Naive thymus-derived CD4-positive, alpha-beta T cell (primary cell): ENCODE measurements at regions not wholly inside any gene's neighbourhood (a gene's known extent, or its start where the extent isn't known, plus 50 kb on each side); places are given as distances from the start of the nearest gene placed in this dataset.
"Not testable (repeated sequence)": the region's sequence is repeated elsewhere in the genome, so short reads cannot be mapped to it uniquely, and the experiment has no call there.

ENCODE experiments used
- ATAC-seq: fragments of 150-1000 bp; cut with Tn5 transposase; 2 replicates; pipeline ENCODE4 v1.10.0; 2021; ENCODE audit warnings: mild to moderate bottlenecking, moderate library complexity
- CTCF ChIA-PET: fragments of 350-600 bp; sonication (Branson Sonifier 250); formaldehyde crosslinking; loops from one replicate; lab custom pipeline; 2021; ENCODE audit warnings: antibody characterized with exemption; lab: Charles Lee
- POLR2A ChIA-PET: fragments of 350-600 bp; sonication (Branson Sonifier 250); formaldehyde crosslinking; loops from one replicate; lab custom pipeline; 2021; ENCODE audit warnings: antibody characterized with exemption, inconsistent platforms; lab: Charles Lee
- DNase-seq, 9 donors: peaks; one replicate each; pipeline versions ENCODE4 v3.0.0 to v3.0.0-alpha.2; 2020 to 2022; ENCODE audit warnings: mixed read lengths in 1 of 9
- H3K27ac ChIP-seq: one replicate; pipeline ENCODE4 v1.7.0; 2013; ENCODE audit warnings: mild to moderate bottlenecking, low read depth, low read length, moderate library complexity
- H3K27me3 ChIP-seq, 2 donors: one replicate each; pipeline ENCODE4 v1.7.0; 2013; ENCODE audit warnings: low read length in 2 of 2, mild to moderate bottlenecking in 2 of 2, moderate library complexity in 2 of 2; ENCODE audit not compliant: control insufficient read depth in 2 of 2, insufficient read depth in 2 of 2
- H3K36me3 ChIP-seq, 3 experiments: 1 replicate in 2 of 3; 2 replicates in 1 of 3; pipeline ENCODE4 v1.7.0; 2013; ENCODE audit warnings: low read length in 3 of 3, mild to moderate bottlenecking in 3 of 3, moderate library complexity in 1 of 3; ENCODE audit not compliant: insufficient read depth in 3 of 3, control insufficient read depth in 2 of 3
- H3K4me1 ChIP-seq, 2 donors: one replicate each; pipeline ENCODE4 v1.7.0; 2013; ENCODE audit warnings: low read length in 2 of 2, mild to moderate bottlenecking in 2 of 2, moderate library complexity in 1 of 2; ENCODE audit not compliant: control insufficient read depth in 2 of 2, insufficient read depth in 2 of 2
- H3K4me3 ChIP-seq: 2 replicates; pipeline ENCODE4 v1.7.0; 2013; ENCODE audit warnings: mild to moderate bottlenecking, low read length
- H3K9me3 ChIP-seq, 3 experiments: 1 replicate in 2 of 3; 2 replicates in 1 of 3; pipeline ENCODE4 v1.7.0; 2013; ENCODE audit warnings: low read length in 3 of 3; ENCODE audit not compliant: control insufficient read depth in 2 of 3
- H3K27ac Mint-ChIP-seq, 9 donors: one replicate each; pipeline ENCODE4 v1.8.0; 2020 to 2022; ENCODE audit warnings: mixed read lengths in 9 of 9, mild to moderate bottlenecking in 8 of 9, moderate library complexity in 5 of 9, inconsistent platforms in 2 of 9
- H3K27me3 Mint-ChIP-seq, 5 donors: one replicate each; pipeline ENCODE4 v1.8.0; 2021 to 2022; ENCODE audit warnings: mixed read lengths in 5 of 5, mild to moderate bottlenecking in 1 of 5
- H3K36me3 Mint-ChIP-seq, 5 donors: one replicate each; pipeline ENCODE4 v1.8.0; 2020 to 2022; ENCODE audit warnings: mixed read lengths in 5 of 5, mild to moderate bottlenecking in 3 of 5, inconsistent platforms in 1 of 5
- H3K4me1 Mint-ChIP-seq, 7 donors: one replicate each; pipeline ENCODE4 v1.8.0; 2020 to 2022; ENCODE audit warnings: mixed read lengths in 7 of 7, mild to moderate bottlenecking in 3 of 7, inconsistent platforms in 1 of 7
- H3K4me3 Mint-ChIP-seq, 10 donors: one replicate each; pipeline ENCODE4 v1.8.0; 2020 to 2022; ENCODE audit warnings: mild to moderate bottlenecking in 10 of 10, mixed read lengths in 10 of 10, moderate library complexity in 6 of 10, inconsistent platforms in 2 of 10
- H3K9me3 Mint-ChIP-seq, 11 donors: one replicate each; pipeline ENCODE4 v1.8.0; 2020 to 2022; ENCODE audit warnings: mixed read lengths in 11 of 11, mild to moderate bottlenecking in 4 of 11, inconsistent platforms in 1 of 11, moderate library complexity in 1 of 11
- intact Hi-C, 2 donors: fragments of 100-400 bp; cut with micrococcal nuclease; formaldehyde crosslinking; loops; one replicate each; pipeline ENCODE4 v1.15.1; 2023

GRCh38 chr12:68984796-68985573, 52.0 kb upstream of the CPM start:
- CTCF ChIA-PET, result interaction anchor here (0.6 kb wide), 1 partner anchor 1898 kb away, joined by 4 read pairs; no protein-coding TSS in a partner anchor
- POLR2A ChIA-PET, result interaction anchor here (0.7 kb wide), 1 partner anchor 13 kb away, joined by 3 read pairs; no protein-coding TSS in a partner anchor
- no peak for DNase-seq

GRCh38 chr12:68997526-68997925, 64.6 kb upstream of the CPM start:
- H3K4me1 ChIP-seq, DNase-seq, ATAC-seq, H3K27ac ChIP-seq, H3K27me3 ChIP-seq, CTCF ChIA-PET, H3K36me3 Mint-ChIP-seq, H3K36me3 ChIP-seq, H3K4me3 ChIP-seq, H3K27ac Mint-ChIP-seq, H3K4me3 Mint-ChIP-seq, intact Hi-C loops, H3K9me3 ChIP-seq, H3K27me3 Mint-ChIP-seq, H3K4me1 Mint-ChIP-seq: not testable (repeated sequence)
- H3K9me3 Mint-ChIP-seq, result peaks cover 0 to 43% (median 15%) of the 10 kb centered on the region in 11 donors
- POLR2A ChIA-PET, result interaction anchor here (0.6 kb wide), 1 partner anchor 170 kb away, joined by 3 read pairs; no protein-coding TSS in a partner anchor

More at GRCh38 chr12:68984796-68985573, 52.0 kb upstream of the CPM start:
- peaks cover 3 to 66% (median 16%) of the 10 kb centered on the region in 11 donors for H3K9me3 Mint-ChIP-seq
- ATAC-seq, result no peak
- H3K4me3 Mint-ChIP-seq, result no peak overlapping the region
- no peaks in the 10 kb centered on the region for H3K27me3 ChIP-seq
- H3K4me1 ChIP-seq, result no peaks in the 10 kb centered on the region
- intact Hi-C loops, result no loop called here
- H3K4me1 Mint-ChIP-seq, result no peaks in the 10 kb centered on the region
- peaks cover 0 to 6% (median 0%) of the 10 kb centered on the region in 3 experiments for H3K9me3 ChIP-seq
- H3K4me3 ChIP-seq, result no peak overlapping the region
- H3K27ac ChIP-seq, result no peak overlapping the region
- H3K36me3 Mint-ChIP-seq, result peaks cover 1 to 16% (median 4%) of the 10 kb centered on the region in 5 donors
- H3K27me3 Mint-ChIP-seq, result peaks cover 3 to 19% (median 10%) of the 10 kb centered on the region in 5 donors
- H3K27ac Mint-ChIP-seq, result no peak overlapping the region
- no peaks in the 10 kb centered on the region for H3K36me3 ChIP-seq

GRCh38 chr12:68998041-68998440, 65.1 kb upstream of the CPM start:
- H3K9me3 Mint-ChIP-seq, result peaks cover 0 to 43% (median 15%) of the 10 kb centered on the region in 11 donors
- Histone ChIP-seq H3K9me3 (no peaks in the 10 kb centered on the region), H3K4me1 (no peaks in the 10 kb centered on the region), H3K27ac (no peak overlapping the region), H3K27me3 (no peaks in the 10 kb centered on the region), H3K36me3 (no peaks in the 10 kb centered on the region), H3K4me3 (no peak overlapping the region)
- H3K27ac Mint-ChIP-seq, result no peak overlapping the region
- ChIA-PET CTCF (interaction anchor here (0.6 kb wide), 1 partner anchor 825 kb away, joined by 4 read pairs; no protein-coding TSS in a partner anchor), POLR2A (interaction anchor here (0.6 kb wide), 1 partner anchor 169 kb away, joined by 3 read pairs; no protein-coding TSS in a partner anchor)
- peaks cover 0 to 4% (median 0%) of the 10 kb centered on the region in 5 donors for H3K36me3 Mint-ChIP-seq
- intact Hi-C loops, result no loop called here
- DNase-seq (no peak), ATAC-seq (no peak)
- peaks cover 0 to 1% (median 0%) of the 10 kb centered on the region in 7 donors for H3K4me1 Mint-ChIP-seq
- no peak overlapping the region for H3K4me3 Mint-ChIP-seq
- H3K27me3 Mint-ChIP-seq, result peaks cover 0 to 4% (median 0%) of the 10 kb centered on the region in 5 donors

GRCh38 chr12:69000074-69000473, 67.1 kb upstream of the CPM start:
- Histone ChIP-seq H3K27ac (no peak overlapping the region), H3K36me3 (no peaks in the 10 kb centered on the region), H3K9me3 (no peaks in the 10 kb centered on the region), H3K4me1 (no peaks in the 10 kb centered on the region), H3K4me3 (no peak overlapping the region), H3K27me3 (no peaks in the 10 kb centered on the region)
- ChIA-PET CTCF (no interaction called here), POLR2A (no interaction called here)
- DNase-seq (no peak), ATAC-seq (no peak)
- peaks cover 0 to 36% (median 12%) of the 10 kb centered on the region in 11 donors for H3K9me3 Mint-ChIP-seq
- H3K4me1 Mint-ChIP-seq, result peaks cover 0 to 1% (median 0%) of the 10 kb centered on the region in 7 donors
- no peak overlapping the region for H3K27ac Mint-ChIP-seq
- intact Hi-C loops, result no loop called here
- no peaks in the 10 kb centered on the region for H3K27me3 Mint-ChIP-seq
- H3K4me3 Mint-ChIP-seq, result no peak overlapping the region
- peaks cover 0 to 4% (median 0%) of the 10 kb centered on the region in 5 donors for H3K36me3 Mint-ChIP-seq

- Mint-ChIP-seq H3K27ac (no peak overlapping the region), H3K27me3 (peaks cover 0 to 4% (median 0%) of the 10 kb centered on the region in 5 donors), H3K9me3 (peaks cover 0 to 36% (median 12%) of the 10 kb centered on the region in 11 donors), H3K4me3 (no peak overlapping the region), H3K36me3 (peaks cover 0 to 4% (median 0%) of the 10 kb centered on the region in 5 donors), H3K4me1 (peaks cover 0 to 1% (median 0%) of the 10 kb centered on the region in 7 donors)
- ChIA-PET POLR2A (no interaction called here), CTCF (no interaction called here)
- no peak overlapping the region for H3K27ac ChIP-seq
- no peaks in the 10 kb centered on the region for H3K4me1 ChIP-seq
- DNase-seq, result no peak
- no peaks in the 10 kb centered on the region for H3K27me3 ChIP-seq
- no peak overlapping the region for H3K4me3 ChIP-seq
- H3K36me3 ChIP-seq, result no peaks in the 10 kb centered on the region
- H3K9me3 ChIP-seq, result no peaks in the 10 kb centered on the region
- intact Hi-C loops, result no loop called here
- no peak for ATAC-seq
Observed at GRCh38 chr12:69000540-69001243, 67.7 kb upstream of the CPM start.

GRCh38 chr12:69001251-69001650, 68.3 kb upstream of the CPM start:
- Mint-ChIP-seq H3K27ac (no peak overlapping the region), H3K36me3 (peaks cover 0 to 4% (median 0%) of the 10 kb centered on the region in 5 donors), H3K4me3 (no peak overlapping the region), H3K27me3 (peaks cover 0 to 9% (median 0%) of the 10 kb centered on the region in 5 donors), H3K9me3 (peaks cover 0 to 36% (median 12%) of the 10 kb centered on the region in 11 donors), H3K4me1 (peaks cover 0 to 1% (median 0%) of the 10 kb centered on the region in 7 donors)
- H3K4me3 ChIP-seq, result no peak overlapping the region
- no peaks in the 10 kb centered on the region for H3K4me1 ChIP-seq
- ATAC-seq (no peak), DNase-seq (no peak)
- ChIA-PET CTCF (no interaction called here), POLR2A (no interaction called here)
- no peak overlapping the region for H3K27ac ChIP-seq
- peaks cover 0 to 2% of the 10 kb centered on the region in 2 donors for H3K27me3 ChIP-seq
- intact Hi-C loops, result no loop called here
- no peaks in the 10 kb centered on the region for H3K9me3 ChIP-seq
- H3K36me3 ChIP-seq, result no peaks in the 10 kb centered on the region
